Left lung (tissue), 4 donors: ENCODE measurements at regions not wholly inside any gene's neighbourhood (a gene's known extent, or its start where the extent isn't known, plus 50 kb on each side); places are given as distances from the start of the nearest gene placed in this dataset.

ENCODE experiments used
- ATAC-seq: fragments of 200-7000 bp; cut with Tn5 transposase; one replicate; pipeline ENCODE4 v1.9.1; 2020; ENCODE audit warnings: moderate library complexity
- DNase-seq, 4 donors: peaks; one replicate each; pipeline ENCODE4 v3.0.0-alpha.2; 2013 to 2020
- H3K27ac ChIP-seq, 2 donors: fragments of 200-600 bp; sonication (generic) in 1 of 2; one replicate each; pipeline versions ENCODE4 v1.5.0 to v1.8.0; 2020 to 2021
- H3K27me3 ChIP-seq, 2 donors: fragments of 200-600 bp; sonication (generic) in 1 of 2; one replicate each; pipeline versions ENCODE4 v1.5.0 to v1.8.0; 2020 to 2021
- H3K36me3 ChIP-seq, 2 donors: fragments of 200-600 bp; sonication (generic) in 1 of 2; one replicate each; pipeline versions ENCODE4 v1.5.0 to v1.8.0; 2020 to 2021
- H3K4me1 ChIP-seq, 2 donors: fragments of 200-600 bp; one replicate each; pipeline ENCODE4 v1.8.0; 2021
- H3K4me3 ChIP-seq, 2 donors: fragments of 200-600 bp; sonication (generic) in 1 of 2; one replicate each; pipeline versions ENCODE4 v1.5.0 to v1.8.0; 2020 to 2021; ENCODE audit warnings: mild to moderate bottlenecking in 1 of 2
- H3K9me3 ChIP-seq, 2 donors: fragments of 200-600 bp; sonication (generic) in 1 of 2; one replicate each; pipeline versions ENCODE4 v1.5.0 to v1.8.0; 2020 to 2021
- CTCF ChIP-seq, 2 donors: fragments of 200-600 bp; sonication (generic) in 1 of 2; IDR thresholded peaks; one replicate each; pipeline versions ENCODE4 v1.5.0 to v1.8.0; 2021; ENCODE audit warnings: antibody characterized with exemption in 2 of 2
- intact Hi-C, 2 donors: fragments of 100-400 bp; cut with DNase I; formaldehyde crosslinking; loops; one replicate each; pipeline versions ENCODE4 v1.11.2 to v1.14.2; 2022
- donor health status: DM: no; HTN: yes; CAD: no.
- donor health status: DM: no; HTN: no; CAD: no.

- intact Hi-C loops: no loop called here
- DNase-seq: no peak
- Histone ChIP-seq H3K27me3 (no peaks in the 10 kb centered on the region), H3K4me3 (no peak overlapping the region), H3K27ac (no peak overlapping the region), H3K36me3 (no peaks in the 10 kb centered on the region), H3K4me1 (no peaks in the 10 kb centered on the region), H3K9me3 (no peaks in the 10 kb centered on the region)
- no peak for TF ChIP-seq CTCF (IDR thresholded peaks at IDR 0.05)
- no peak for ATAC-seq
These were observed 205.8 kb downstream of the SPTSSA start for GRCh38 chr14:34256223-34256622.

GRCh38 chr14:34254571-34254970 is 207.5 kb downstream of the SPTSSA start:
- no peak for TF ChIP-seq CTCF (IDR thresholded peaks at IDR 0.05)
- H3K36me3 ChIP-seq: no peaks in the 10 kb centered on the region
- DNase-seq (no peak), ATAC-seq (no peak)
- no peaks in the 10 kb centered on the region for H3K9me3 ChIP-seq
- H3K27me3 ChIP-seq: no peaks in the 10 kb centered on the region
- intact Hi-C loops: no loop called here
- no peaks in the 10 kb centered on the region for H3K4me1 ChIP-seq
- H3K4me3 ChIP-seq: no peak overlapping the region
- H3K27ac ChIP-seq: no peak overlapping the region

- Histone ChIP-seq H3K27me3 (no peaks in the 10 kb centered on the region), H3K4me3 (no peak overlapping the region), H3K9me3 (no peaks in the 10 kb centered on the region), H3K36me3 (no peaks in the 10 kb centered on the region), H3K4me1 (no peaks in the 10 kb centered on the region), H3K27ac (no peak overlapping the region)
- DNase-seq: no peak
- no peak for ATAC-seq
- TF ChIP-seq CTCF (IDR thresholded peaks at IDR 0.05): no peak
- intact Hi-C loops: no loop called here
These were observed 208.0 kb downstream of the SPTSSA start for GRCh38 chr14:34254031-34254430.

GRCh38 chr14:34252227-34252626 is 209.8 kb downstream of the SPTSSA start:
- no peak for TF ChIP-seq CTCF (IDR thresholded peaks at IDR 0.05)
- no peaks in the 10 kb centered on the region for H3K27me3 ChIP-seq
- ATAC-seq (no peak), DNase-seq (no peak)
- intact Hi-C loops: no loop called here
- no peaks in the 10 kb centered on the region for H3K4me1 ChIP-seq
- no peak overlapping the region for H3K4me3 ChIP-seq
- H3K9me3 ChIP-seq: no peaks in the 10 kb centered on the region
- no peaks in the 10 kb centered on the region for H3K36me3 ChIP-seq
- H3K27ac ChIP-seq: no peak overlapping the region

- H3K27ac ChIP-seq: no peak overlapping the region
- no peak for ATAC-seq
- H3K9me3 ChIP-seq: no peaks in the 10 kb centered on the region
- no peaks in the 10 kb centered on the region for H3K36me3 ChIP-seq
- intact Hi-C loops: no loop called here
- H3K27me3 ChIP-seq: no peaks in the 10 kb centered on the region
- H3K4me1 ChIP-seq: no peaks in the 10 kb centered on the region
- DNase-seq: no peak
- no peak for TF ChIP-seq CTCF (IDR thresholded peaks at IDR 0.05)
- H3K4me3 ChIP-seq: no peak overlapping the region
These were observed 210.4 kb downstream of the SPTSSA start for GRCh38 chr14:34251662-34252061.
